GM18858 (cell line): ENCODE measurements at regions not wholly inside any gene's neighbourhood (a gene's known extent, or its start where the extent isn't known, plus 50 kb on each side); places are given as distances from the start of the nearest gene placed in this dataset.
"Not testable (repeated sequence)": the region's sequence is repeated elsewhere in the genome, so short reads cannot be mapped to it uniquely, and the experiment has no call there.

Source experiments
- ATAC-seq: cut with Tn5 transposase; IDR thresholded peaks from one replicate; pipeline ENCODE4 v1.9.1; 2021; ENCODE audit not compliant: unreplicated experiment

GRCh38 chrX:964831-965416 is 247.5 kb downstream of the CRLF2 start:
- ATAC-seq, result no peak

- ATAC-seq, result no peak
Measured at GRCh38 chrX:960821-961220, 251.6 kb downstream of the CRLF2 start.

- ATAC-seq, result no peak
Measured at GRCh38 chrX:959595-959994, 252.9 kb downstream of the CRLF2 start.

- not testable (repeated sequence) for ATAC-seq
Measured at GRCh38 chrX:955168-955781, 257.2 kb downstream of the CRLF2 start.

GRCh38 chrX:953879-954482 is 258.5 kb downstream of the CRLF2 start:
- no peak for ATAC-seq

GRCh38 chrX:952816-953215 is 259.6 kb downstream of the CRLF2 start:
- ATAC-seq, result no peak

GRCh38 chrX:947262-947661 is 265.2 kb downstream of the CRLF2 start:
- ATAC-seq, result not testable (repeated sequence)

GRCh38 chrX:943035-943434 is 269.4 kb downstream of the CRLF2 start:
- ATAC-seq, result no peak

GRCh38 chrX:940691-941090 is 271.8 kb downstream of the CRLF2 start:
- no peak for ATAC-seq

- ATAC-seq, result no peak
Measured at GRCh38 chrX:936979-937769, 275.3 kb downstream of the CRLF2 start.

- no peak for ATAC-seq
Measured at GRCh38 chrX:933611-934010, 278.8 kb downstream of the CRLF2 start.

GRCh38 chrX:928606-929005 is 283.8 kb downstream of the CRLF2 start:
- ATAC-seq, result no peak

- ATAC-seq, result no peak
Measured at GRCh38 chrX:926991-927390, 285.5 kb downstream of the CRLF2 start.

- ATAC-seq, result no peak
Measured at GRCh38 chrX:926070-926469, 286.4 kb downstream of the CRLF2 start.

- ATAC-seq, result no peak
Measured at GRCh38 chrX:925652-926061, 286.8 kb downstream of the CRLF2 start.

GRCh38 chrX:925094-925493 is 287.4 kb downstream of the CRLF2 start:
- no peak for ATAC-seq

GRCh38 chrX:924017-924416 is 288.4 kb downstream of the CRLF2 start:
- no peak for ATAC-seq

- no peak for ATAC-seq
Measured at GRCh38 chrX:920234-920799, 289.7 kb downstream of the SHOX start.

GRCh38 chrX:916230-916599 is 285.6 kb downstream of the SHOX start:
- no peak for ATAC-seq

GRCh38 chrX:915427-916229 is 285.0 kb downstream of the SHOX start:
- no peak for ATAC-seq

- ATAC-seq, result no peak
Measured at GRCh38 chrX:914206-914605, 283.6 kb downstream of the SHOX start.
